GM12864 (cell line): ENCODE measurements at regions not wholly inside any gene's neighbourhood (a gene's known extent, or its start where the extent isn't known, plus 50 kb on each side); places are given as distances from the start of the nearest gene placed in this dataset.
"Not testable (repeated sequence)": the region's sequence is repeated elsewhere in the genome, so short reads cannot be mapped to it uniquely, and the experiment has no call there.

Source experiments
- DNase-seq: peaks from one replicate; pipeline ENCODE4 v3.0.0-alpha.2; 2011; ENCODE audit warnings: low read depth
- H3K4me3 ChIP-seq: 2 replicates; pipeline ENCODE4 v1.5.1; 2011; ENCODE audit warnings: mild to moderate bottlenecking, low read depth, low read length, control low read depth
- TF ChIP-seq, protein P1 (sequence below): IDR thresholded peaks from 2 replicates; pipeline ENCODE4 v1.5.1; 2011; ENCODE audit warnings: low read depth, mild to moderate bottlenecking, moderate library complexity, low read length, control low read depth, inconsistent platforms; ENCODE audit errors: missing control alignments

DNA sequence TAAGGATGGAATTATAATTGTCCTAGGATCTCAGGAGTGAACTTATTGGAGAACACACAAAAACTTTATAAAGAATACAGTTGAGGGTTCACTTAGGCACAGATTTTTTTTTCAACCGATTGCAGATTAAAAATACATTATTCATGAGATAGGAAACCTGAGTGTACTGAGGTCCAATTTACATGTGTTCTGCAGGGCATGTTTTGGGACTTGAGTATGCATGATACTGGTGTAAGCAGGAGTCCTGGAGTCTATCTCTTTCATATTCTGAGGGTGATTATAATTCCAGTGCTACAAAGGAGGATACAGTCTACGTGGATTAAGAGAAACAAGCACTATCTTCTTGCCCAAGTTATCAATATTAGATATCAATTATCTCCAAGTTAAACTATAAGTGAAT is 139.3 kb upstream of the HSFY2 start:
- no peak overlapping the region for H3K4me3 ChIP-seq
- TF ChIP-seq, protein P1, sequence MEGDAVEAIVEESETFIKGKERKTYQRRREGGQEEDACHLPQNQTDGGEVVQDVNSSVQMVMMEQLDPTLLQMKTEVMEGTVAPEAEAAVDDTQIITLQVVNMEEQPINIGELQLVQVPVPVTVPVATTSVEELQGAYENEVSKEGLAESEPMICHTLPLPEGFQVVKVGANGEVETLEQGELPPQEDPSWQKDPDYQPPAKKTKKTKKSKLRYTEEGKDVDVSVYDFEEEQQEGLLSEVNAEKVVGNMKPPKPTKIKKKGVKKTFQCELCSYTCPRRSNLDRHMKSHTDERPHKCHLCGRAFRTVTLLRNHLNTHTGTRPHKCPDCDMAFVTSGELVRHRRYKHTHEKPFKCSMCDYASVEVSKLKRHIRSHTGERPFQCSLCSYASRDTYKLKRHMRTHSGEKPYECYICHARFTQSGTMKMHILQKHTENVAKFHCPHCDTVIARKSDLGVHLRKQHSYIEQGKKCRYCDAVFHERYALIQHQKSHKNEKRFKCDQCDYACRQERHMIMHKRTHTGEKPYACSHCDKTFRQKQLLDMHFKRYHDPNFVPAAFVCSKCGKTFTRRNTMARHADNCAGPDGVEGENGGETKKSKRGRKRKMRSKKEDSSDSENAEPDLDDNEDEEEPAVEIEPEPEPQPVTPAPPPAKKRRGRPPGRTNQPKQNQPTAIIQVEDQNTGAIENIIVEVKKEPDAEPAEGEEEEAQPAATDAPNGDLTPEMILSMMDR, result no peak
- no peak for DNase-seq

DNA sequence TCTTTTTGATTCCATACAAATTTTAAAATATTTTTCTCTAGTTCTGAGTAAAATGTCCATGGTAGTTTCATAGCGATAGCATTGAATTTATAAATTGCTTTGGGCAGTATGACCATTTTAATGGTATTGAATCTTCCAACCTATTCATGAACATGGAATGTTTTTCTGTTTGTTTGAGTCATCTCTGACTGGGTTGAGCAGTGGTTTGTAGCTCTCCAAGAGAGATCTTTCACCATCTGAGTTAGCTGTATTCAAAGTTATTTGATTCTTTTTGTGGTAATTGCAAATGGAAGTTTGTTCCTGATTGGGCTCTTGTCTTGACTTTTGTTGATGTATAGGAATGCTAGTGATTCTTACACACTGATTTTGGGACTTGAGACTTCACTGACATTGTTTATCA is 136.3 kb upstream of the HSFY2 start:
- DNase-seq, result no peak
- TF ChIP-seq, protein P1, result no peak
- H3K4me3 ChIP-seq, result no peak overlapping the region

DNA sequence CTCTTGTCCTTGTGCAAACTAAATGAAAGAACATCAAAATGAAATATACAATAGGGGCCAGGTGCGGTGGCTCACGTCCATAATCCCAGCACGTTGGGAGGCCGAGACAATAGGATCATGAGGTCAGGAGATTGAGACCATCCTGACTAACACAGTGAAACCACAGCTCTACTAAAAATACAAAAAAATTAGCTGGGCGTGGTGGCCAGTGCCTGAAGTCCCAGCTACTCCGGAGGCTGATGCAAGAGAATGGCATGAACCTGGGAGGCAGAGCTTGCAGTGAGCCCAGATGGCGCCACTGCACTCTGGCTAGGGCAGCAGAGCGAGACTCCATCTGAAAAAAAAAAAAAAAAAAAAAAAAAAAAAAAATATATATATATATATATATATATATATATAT is 132.7 kb upstream of the HSFY2 start:
- not testable (repeated sequence) for DNase-seq, H3K4me3 ChIP-seq

DNA sequence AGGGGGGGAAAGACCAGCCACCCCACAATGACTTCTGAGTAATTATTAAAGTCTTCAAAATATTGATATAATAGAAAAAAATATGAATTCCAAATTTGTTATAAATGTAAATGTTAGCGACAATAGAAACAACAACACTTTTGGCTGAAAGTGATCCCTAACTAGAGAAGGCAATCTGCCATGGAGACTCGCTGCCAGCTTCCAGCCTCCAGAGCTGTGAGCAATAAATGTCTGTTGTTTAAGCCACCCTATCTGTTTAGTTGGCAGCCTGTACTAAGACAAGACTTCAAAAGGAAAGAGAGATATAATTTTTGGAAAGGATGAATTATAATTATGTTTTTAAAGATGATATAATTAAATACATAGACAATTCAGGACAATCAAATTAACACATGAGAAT is 130.8 kb upstream of the HSFY2 start:
- no peak overlapping the region for H3K4me3 ChIP-seq
- DNase-seq, result no peak
- TF ChIP-seq, protein P1, result no peak

DNA sequence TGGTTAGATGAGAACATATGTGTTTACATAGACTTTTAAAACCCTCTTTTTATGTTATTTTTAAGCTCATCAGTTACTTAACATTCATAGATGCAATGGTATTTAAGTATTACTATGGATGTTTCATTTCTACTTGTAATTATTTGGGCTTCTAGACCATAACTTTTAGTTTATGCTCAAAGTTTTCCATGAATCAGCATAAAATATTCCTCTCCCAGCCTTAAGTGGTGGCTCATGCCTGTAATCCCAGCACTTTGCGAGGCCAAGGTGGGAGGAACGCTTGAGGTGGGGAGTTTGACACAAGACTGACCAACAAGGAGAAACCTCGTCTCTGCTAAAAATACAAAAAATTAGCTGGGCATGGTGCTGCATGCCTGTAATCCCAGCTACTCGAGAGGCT is 118.5 kb upstream of the HSFY2 start:
- TF ChIP-seq, protein P1, result no peak
- H3K4me3 ChIP-seq, result no peak overlapping the region
- DNase-seq, result no peak

DNA sequence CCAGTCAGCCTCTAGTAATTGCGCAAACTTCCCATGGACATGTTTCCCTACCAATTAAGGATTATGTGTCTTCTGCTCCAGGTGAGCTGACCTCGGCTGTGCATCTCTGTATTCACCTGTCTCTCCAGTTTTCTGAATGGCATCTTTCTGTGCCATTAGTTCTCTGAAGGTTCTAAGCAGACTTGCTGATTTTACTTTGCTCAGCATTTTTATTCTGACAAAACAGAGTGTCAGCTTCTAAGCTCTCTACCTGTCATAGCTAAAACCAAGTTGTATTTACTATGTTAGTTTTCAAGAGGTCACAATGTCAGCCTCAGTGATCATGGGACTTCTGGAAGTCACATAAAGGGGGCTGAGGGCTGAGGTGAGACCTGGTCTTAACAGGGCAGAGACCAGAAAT is 116.0 kb upstream of the HSFY2 start:
- TF ChIP-seq, protein P1, result no peak
- no peak for DNase-seq
- no peak overlapping the region for H3K4me3 ChIP-seq

DNA sequence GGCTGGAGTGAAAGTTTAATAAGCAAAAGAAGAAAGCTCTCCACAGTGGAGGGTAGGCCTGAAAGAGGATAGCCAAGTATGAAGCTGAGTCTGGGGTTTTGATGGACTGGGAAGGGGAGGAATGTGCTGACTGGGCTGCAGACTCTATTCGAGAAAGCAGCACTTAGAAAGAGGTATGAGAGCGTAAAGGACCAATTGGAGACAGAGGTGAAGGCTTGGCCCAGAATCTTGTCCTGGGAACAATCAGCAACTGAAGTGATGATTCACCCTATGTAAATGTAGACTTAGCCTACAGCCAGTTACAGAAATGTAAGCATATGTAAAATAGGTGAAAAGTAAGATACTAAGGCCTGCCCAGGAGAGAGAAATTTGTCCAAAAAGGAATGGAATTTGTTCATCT is 111.2 kb upstream of the HSFY2 start:
- no peak for DNase-seq
- TF ChIP-seq, protein P1, result no peak
- H3K4me3 ChIP-seq, result no peak overlapping the region

DNA sequence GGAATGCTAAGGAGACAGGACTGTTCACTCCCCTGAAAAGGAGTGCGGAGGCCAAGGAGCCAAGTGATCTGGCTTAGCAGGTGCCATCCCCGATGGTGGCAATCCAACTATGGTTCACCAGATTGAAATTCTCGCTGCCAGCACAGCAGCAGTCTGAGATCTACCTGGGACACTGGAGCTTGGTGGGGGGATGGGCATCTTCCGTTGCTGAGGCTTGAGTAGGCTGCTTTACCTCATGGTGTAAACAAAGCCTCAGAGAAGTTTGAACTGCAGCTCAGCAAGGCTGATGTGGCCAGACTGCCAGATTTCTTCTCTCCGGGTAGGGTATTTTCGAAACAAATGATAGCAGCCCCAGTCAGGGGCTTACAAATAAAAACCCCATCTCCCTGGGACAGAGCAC is 95.6 kb upstream of the HSFY2 start:
- not testable (repeated sequence) for DNase-seq, H3K4me3 ChIP-seq

DNA sequence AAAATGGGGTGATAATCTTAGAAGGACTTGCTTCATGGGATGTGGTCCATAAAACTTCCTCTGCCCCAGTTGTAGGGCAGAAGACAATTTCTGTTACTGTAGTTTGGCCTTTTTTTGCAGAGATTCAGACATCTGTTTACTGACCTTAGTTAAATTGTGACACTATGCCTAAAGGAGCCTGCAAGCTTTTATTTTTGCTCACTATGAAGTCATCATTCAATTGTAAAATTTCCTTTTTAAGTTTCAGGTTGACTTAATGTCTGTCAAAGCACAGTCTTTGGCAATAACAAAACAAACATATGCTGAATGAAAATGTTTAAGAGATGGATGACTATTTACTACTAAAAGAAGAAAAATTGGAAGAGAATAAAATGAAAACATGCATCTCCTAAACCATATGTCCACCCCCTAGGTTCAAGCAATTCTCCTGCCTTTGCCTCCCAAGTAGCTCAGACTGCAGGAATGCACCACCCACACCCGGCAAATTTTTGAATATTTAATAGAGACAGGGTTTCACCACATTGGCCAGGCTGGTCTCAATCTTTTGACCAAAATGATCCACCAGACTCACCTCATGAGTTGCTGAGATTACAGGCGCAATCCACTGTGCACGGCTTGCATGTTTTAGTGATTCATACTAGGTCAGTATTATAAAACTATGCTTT is 93.5 kb upstream of the HSFY2 start:
- not testable (repeated sequence) for H3K4me3 ChIP-seq, DNase-seq

DNA sequence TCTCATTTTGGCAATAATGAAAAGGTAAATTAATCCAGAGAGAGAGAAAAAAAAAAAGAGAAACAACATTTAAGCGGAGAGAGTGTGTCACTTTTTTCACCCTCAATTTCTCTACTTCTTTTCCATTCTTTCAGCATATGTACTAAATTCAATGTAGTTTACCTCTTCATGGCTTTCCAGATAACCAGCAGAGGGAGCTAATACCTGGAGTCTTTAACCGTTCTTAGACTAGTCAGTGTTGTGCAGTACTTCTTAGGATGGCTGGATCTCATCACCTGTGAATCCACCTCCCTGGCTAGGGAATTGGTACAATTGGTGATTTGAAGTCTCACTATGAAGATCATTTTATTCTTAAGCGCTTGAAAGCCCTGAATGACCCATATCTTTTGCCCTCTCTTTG is 87.3 kb upstream of the HSFY2 start:
- not testable (repeated sequence) for DNase-seq, H3K4me3 ChIP-seq

DNA sequence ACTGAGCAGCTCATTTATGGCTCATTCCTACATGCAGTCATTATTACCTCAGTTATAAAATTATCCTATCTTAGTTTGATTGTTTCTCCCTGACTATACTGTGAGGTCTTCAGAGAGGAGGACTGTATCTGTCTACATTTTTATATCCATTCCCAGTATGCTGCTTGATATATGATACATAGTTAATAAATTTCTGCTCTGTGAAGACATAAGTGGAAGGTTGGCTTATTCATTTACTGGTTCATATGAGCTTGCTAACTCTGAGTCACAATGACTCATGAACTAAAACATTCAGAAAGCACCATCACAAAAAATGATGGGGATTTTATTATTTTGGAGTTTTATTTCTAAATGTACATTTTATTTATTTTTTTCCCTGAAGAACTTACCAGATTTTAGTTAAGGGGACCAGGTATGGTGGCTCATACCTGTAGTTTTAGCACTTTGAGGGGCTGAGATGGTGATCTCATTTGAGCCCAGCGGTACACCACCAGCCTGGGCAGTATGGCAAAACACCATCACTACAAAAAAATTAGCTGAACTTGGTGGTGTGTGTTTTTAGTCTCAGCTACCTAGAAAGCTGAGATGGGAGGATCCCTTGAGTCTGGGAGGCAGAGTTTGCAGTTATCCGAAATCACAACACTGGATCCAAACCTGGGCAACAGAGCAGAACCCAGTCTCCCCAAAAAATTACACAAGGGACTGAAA is 85.1 kb upstream of the HSFY2 start:
- H3K4me3 ChIP-seq, DNase-seq: not testable (repeated sequence)

DNA sequence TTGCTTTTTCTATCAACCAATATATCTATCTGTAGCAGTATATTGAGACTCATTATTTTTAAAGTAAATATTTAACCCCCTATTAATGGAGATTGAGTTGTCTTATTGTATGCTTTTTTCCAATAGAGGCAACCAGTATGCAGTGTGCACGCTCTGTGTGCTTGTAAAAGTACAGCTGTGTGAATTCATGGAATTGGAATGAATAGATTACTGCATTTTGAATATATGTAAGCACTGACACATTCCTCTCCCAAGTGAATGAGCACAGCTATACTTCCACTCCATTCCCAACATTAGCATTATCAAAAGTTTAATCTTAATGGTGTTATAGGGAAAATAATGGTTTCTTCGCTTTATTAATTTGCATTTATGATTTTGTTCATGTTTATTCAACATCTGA is 81.6 kb upstream of the HSFY2 start:
- not testable (repeated sequence) for DNase-seq, H3K4me3 ChIP-seq
